ENCODE measurements at regions not wholly inside any gene's neighbourhood (a gene's known extent, or its start where the extent isn't known, plus 50 kb on each side); places are given as distances from the start of the nearest gene placed in this dataset.

- no peak for DNase-seq
Observed at GRCh38 chr3:180287703-180288102, 251.0 kb upstream of the PEX5L start.

DNA sequence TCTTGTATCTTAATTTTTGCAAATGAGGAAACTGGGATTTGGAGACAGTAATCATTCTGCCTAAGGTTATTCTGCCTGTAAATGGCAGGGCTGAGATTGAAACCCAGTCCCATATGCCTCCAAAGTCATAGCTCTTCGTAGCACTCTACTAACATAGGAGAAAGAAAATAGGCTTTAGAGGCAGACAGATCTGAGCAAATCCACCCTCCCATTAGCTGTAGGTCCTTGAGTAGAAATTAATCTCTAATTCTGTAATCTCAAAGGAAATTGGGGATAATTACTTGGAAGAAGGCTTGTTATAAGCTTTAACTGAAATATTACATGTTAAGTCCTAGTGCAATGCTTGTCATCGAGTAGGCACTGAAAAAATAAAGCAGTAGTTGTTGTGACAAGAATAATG lies 252.1 kb upstream of the PEX5L start:
- no peak for DNase-seq

DNA sequence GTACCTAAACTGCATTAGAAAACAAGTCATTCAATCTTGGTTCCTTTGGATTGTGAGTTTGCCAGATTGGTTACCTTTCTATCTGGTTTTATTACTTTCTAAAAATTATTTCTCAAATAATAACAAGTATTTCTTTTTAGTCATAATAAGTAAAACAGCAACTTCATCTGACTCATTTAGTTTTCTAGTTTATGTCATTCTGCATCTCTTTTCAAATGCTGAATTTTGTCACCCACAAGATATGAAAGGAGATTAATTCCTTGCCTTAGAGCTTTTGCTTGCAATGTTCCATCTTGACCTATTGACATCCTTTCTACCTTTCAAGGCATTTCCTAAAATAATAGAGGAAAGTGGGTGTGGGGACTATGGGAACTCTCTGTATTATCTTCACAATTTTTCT lies 253.6 kb upstream of the PEX5L start:
- no peak for DNase-seq

DNA sequence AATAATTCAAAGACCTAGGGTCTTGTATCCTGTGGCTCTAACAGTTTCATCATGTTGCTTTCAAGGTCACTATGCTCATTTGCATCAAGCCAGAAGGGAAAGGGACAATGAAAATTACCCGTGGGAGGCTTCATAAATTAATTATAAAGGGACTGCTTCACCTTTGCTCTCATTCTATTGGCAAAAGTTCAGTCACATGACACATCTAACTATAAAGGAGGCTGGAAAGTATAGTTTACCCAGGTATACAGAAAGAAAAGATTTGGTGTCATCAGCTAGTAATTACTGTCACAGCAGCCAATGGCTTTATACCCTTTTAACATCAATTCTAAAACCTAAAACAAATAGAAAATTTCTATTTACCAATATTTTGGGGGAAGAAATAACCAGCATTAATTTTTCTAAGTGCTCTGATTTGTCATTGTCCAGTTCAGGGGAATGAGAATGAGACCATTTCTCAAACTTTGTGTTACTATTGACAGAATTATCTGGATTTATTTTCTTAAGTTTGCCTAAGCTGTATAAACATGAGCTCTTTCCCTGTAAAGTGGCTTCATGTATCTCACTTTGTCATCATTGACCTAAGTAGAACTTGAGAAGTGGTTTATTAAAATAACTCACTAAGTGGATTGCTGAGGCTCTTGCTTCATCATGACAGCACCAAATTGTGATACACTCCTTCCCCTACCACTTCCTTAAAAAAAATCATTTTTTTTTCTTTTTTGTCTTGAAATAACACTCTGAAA lies 257.7 kb upstream of the PEX5L start:
- DNase-seq = peak in 1 of 2 experiments; percentile 4

GRCh38 chr3:180295811-180296210 lies 259.1 kb upstream of the PEX5L start:
- DNase-seq = no peak

DNA sequence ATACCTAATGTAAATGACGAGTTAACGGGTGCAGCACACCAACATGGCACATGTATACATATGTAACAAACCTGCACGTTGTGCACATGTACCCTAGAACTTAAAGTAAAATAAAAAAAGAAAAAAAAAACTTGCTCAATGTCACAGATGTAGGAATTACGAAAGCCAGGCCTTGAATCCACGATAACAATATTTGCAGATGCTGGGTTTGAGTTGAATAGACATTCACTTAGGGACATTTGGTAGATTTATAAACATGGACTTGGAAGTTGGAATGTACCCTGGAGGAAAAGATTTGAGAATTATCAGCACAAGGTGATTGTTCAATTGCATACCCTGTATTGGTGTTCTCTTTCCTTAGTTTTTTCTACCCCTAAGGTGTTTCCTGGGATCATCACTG lies 260.2 kb upstream of the PEX5L start:
- no peak for DNase-seq

- DNase-seq = no peak
Observed at GRCh38 chr3:180306155-180306554, 269.4 kb upstream of the PEX5L start.

DNA sequence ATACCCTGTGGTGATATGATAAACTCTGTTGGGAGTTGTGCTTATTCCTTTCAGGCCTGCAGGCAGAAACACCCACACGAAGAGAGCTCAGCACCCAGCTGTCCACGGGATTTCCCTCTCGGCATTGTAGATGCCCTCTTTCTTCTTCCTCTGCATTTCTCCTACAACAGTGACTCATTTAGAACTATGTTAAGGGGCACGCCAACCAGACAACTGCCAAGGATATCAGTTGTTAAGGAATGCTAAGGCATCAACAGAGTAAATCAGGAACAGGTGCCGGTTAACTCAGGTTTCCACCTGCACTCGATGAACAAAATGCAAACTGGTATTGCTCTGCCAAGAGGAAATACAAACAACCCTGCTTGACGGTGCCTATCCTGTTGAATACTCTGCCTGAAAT lies 270.0 kb upstream of the PEX5L start:
- DNase-seq = peak in 1 of 2 experiments; percentile 19

DNA sequence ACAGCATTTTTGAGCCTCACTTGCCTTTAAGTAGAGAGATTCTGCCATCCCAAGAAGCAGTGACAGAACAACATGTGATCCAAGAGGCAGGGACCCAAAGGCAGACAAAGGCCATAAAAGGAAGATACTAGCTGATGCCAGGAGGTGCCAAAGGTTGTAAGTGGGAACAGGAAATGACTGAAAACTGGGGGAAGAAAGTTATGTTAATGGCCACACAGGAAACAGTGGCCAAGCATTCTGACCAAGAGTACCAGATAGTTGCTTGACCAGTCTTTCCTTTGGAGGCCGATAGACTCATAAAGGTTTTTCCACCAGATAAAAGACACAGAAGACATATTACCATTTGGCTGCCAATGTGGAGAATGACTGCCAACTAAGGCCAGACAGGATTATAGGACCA lies 274.5 kb upstream of the PEX5L start:
- no peak for DNase-seq

DNA sequence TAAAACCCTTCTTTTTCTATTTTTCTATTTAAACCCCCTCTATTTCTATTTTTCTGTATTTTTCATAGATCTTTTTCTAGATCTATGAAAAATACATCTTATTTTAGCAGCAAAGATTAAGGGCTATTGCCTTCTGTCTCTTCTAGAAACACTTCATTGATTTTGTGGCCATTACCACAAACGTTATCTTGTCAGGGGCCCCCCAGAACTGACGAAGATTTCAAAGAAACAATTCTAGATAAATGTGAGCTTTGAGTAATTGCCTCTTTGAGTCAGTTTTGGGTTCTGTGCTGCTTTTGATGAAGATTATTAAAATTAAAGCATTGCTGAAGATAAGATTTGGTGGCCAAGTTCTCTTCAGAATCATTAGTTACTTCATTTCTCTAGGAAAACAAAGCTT lies 279.6 kb upstream of the PEX5L start:
- DNase-seq = no peak

DNA sequence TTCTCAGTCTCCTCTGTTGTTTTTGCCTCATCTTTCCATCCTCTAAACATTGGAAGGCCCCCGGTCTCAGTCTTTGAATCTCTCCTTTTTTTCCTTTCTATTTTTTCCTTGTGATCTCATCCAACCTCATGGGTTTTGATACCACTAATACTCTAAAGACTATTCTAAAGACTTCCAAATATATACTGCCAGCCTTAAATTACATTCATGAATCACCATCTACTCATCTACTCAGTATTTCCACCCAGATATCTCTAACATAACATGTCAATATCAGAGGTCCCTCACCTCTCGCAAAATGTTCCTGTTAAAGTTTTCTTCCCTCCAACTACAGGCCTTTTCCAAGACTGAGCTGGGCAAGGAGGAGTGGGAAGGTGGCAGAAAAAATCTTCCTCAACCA lies 282.5 kb upstream of the TTC14 start:
- no peak for DNase-seq

DNA sequence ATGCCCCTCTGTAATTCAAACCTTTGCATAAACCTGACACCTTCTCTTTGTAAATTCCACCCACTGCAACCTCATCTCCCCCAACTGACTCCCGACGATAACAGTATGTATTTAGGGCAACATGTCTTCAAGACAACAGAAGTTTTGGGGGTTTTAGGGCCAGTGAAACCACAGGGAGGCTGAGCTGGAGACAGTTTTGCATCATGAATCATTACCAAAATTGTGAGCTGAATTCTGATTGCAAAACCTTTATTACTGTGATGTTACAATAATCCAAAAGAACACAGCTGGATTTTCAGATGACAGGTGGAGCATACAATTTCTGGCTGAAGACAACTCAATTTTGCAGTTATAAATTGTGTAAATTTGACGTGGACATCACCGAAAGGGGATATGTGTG lies 281.3 kb upstream of the TTC14 start:
- no peak for DNase-seq

GRCh38 chr3:180321534-180321933 lies 280.4 kb upstream of the TTC14 start:
- no peak for DNase-seq

- DNase-seq = no peak
Observed at GRCh38 chr3:180322829-180323228, 279.1 kb upstream of the TTC14 start.

DNA sequence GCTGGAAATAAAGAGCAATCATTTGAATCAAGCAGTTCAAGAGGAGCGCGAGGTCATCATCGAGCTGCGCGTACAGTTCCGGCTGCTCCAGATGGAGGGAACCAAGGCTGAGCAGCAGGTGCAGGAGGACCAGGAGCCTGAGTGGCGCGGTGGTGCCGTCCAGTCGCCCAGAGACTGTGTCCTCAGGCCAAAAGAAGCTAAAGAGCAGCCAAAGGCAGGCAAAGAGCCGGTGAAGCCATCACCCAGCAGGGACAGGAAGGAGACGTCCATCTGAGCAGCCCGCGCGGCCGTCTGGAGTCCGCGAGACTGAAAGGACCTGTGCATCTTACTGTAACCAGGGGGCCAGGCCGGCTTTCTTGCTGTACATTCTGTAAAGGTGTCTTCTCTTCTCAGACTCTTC lies 277.2 kb upstream of the TTC14 start:
- no peak for DNase-seq

GRCh38 chr3:180325533-180325932 lies 276.4 kb upstream of the TTC14 start:
- DNase-seq = no peak

DNA sequence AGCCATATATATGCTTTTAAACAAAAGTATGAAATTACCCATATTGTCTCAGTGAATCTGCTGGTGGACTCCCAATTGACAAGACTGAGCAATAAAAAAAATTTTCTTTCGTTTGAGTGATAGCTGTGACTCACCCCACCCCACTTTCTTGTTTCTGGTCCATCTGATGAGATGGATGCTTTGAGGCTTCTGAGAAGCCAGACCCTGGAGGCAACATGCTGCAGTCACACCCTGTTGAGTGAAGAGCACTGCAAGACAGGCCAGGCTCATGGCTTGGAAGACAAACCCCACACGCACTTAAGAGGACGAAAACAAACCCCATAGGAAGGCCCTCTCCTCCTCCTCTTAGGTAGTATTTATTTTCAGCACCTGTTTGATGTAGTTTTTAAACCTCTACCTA lies 276.0 kb upstream of the TTC14 start:
- DNase-seq = no peak

GRCh38 chr3:180329187-180329586 lies 272.8 kb upstream of the TTC14 start:
- DNase-seq = no peak

DNA sequence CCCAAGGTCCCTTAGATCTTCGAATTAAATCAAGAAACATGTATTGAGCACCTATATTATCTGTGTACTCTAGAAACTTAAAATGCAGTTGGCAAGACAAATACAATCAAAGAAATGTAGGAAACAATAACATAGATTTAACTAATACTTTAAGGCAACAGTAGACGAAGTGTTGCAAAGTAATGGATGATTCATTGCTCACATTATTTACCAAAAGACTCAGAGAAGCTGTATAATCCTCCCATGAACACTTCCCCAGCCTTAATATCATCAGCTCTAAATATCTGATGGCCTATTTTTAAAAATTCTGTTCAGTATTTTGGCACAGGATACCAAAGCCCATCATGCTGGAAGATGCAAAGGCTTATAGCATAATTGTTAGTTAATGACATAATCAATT lies 272.1 kb upstream of the TTC14 start:
- DNase-seq = no peak

- DNase-seq = no peak
Observed at GRCh38 chr3:180330440-180330839, 271.5 kb upstream of the TTC14 start.

DNA sequence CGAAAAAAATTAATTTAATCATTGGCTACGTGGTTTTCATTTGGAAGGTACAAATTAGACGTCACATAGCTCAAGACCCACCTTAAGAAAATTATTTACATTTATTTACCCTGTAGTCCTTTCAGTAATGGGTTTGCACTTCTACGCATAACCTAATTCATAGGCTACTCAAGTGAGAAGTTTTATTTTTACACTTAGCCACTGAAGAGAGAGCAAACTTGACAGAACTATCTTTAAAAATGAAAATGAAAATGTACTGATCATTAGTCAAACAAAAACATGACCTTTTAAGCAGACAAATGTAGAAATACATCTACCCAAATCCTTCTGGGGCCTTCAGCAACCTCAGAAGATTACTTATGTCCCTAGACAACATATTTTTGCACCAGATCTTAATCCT lies 269.4 kb upstream of the TTC14 start:
- DNase-seq = no peak

GRCh38 chr3:180335050-180335449 lies 266.9 kb upstream of the TTC14 start:
- DNase-seq = no peak

GRCh38 chr3:180340395-180340794 lies 261.6 kb upstream of the TTC14 start:
- no peak for DNase-seq

GRCh38 chr3:180341516-180341915 lies 260.4 kb upstream of the TTC14 start:
- no peak for DNase-seq

GRCh38 chr3:180351601-180352000 lies 250.4 kb upstream of the TTC14 start:
- DNase-seq = no peak

- no peak for DNase-seq
Observed at GRCh38 chr3:180352261-180352660, 249.7 kb upstream of the TTC14 start.

All from NCI-H526 (cell line).